GM21786 (cell line): ENCODE measurements at regions not wholly inside any gene's neighbourhood (a gene's known extent, or its start where the extent isn't known, plus 50 kb on each side); places are given as distances from the start of the nearest gene placed in this dataset.
"Not testable (repeated sequence)": the region's sequence is repeated elsewhere in the genome, so short reads cannot be mapped to it uniquely, and the experiment has no call there.

ENCODE experiments used
- ATAC-seq: cut with Tn5 transposase; IDR thresholded peaks from one replicate; pipeline ENCODE4 v1.9.1; 2021; ENCODE audit not compliant: unreplicated experiment

DNA sequence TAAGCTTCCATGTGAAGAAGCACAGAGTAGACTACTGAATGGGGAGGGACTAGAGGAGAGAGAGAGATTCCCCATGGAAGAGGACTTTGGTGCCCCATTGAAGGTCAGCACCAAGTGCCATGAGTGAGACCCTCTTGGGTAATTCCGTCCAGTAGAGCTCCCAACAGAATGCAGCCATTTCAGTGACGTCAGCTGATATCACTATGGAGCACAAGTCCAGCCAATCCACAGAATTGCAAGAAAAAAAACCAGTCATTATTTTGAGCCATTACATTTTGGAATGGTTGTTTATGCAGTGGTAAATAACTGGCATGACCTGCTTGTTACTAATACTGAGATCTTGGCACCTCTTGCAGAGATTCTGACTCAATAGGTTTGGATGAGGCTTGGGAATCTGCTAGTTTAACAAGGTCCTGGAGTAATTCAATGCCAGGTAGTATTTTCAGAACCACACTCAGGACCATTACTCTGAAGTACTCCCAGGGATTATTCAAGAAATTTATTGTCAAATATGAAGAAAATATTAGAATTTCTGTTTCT, 52.6 kb upstream of the SP8 start:
- ATAC-seq = no peak

DNA sequence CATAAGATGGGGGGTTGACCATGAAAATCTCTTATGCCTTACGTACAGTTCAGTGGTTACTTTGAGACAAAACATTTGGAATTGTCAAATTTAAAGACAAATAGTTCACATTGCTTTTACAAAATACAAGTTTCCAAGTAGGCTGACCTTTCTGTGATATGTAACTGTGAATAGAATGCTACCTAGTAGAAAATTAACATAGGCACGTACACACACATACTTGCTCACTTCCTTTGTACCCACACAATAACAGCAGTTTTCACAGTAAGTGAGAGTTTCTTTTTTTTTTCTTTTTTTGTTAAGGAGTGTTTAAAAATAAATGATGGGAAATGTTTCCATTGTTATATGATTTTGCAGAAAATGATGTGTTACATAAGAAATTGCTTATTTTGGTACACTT, 53.3 kb upstream of the SP8 start:
- peak; percentile 28 for ATAC-seq

DNA sequence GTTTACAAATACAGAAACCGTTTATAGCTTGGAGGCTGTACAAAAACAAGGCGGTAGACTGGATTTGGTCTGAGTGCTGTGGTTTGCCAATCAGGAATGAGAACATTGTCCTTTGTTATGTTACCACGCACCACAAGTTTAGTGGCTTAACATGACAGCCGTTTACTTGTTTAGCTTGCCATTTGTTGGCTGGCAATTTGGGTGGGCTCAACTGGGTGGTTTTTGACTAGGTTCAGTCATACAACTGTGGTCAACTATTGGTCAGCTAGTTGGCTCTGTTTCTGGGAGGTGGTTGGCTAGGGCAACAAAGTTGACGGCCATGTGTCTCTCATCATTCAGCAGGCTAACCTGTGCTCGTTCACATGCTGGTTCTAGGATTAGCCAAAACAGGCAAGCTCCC, 60.1 kb upstream of the SP8 start:
- ATAC-seq = no peak

DNA sequence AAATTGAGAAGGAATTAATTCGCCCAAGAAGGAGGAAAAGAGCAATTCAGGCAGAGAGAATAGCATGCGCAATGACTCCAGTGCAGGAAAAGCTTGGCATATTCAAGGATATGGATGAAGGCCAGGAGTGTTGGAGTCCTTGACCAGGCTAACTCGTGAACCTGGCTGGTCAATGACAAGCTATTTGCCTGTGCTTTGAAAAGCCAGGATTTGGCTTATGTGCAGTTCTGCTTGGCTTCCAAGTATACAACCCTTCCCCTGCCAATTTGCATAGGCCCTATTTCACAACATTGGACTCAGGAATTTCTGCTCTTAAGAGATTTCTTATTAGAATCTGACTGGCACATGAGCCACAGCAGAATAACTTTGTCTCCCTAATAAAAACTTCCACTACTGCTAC, 72.3 kb upstream of the SP8 start:
- ATAC-seq = no peak

DNA sequence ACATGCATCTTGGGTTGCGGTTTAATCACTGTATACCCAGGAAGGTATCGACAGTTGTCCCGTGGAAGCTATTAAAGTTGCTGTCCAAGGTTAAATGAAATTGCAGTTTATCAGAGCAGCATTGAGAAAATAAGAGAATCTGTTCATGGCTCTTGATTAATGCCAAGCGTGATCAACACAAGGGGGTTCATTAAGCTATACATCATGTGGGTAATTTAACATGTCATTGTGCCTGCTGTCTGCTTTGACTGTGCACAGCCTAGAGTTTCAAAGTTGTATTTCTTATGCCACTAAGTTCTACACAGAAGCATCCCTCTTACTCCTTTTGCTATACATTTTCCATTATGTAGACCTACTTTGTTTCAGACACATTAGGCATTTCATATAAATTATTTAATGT, 74.8 kb upstream of the SP8 start:
- ATAC-seq = no peak

DNA sequence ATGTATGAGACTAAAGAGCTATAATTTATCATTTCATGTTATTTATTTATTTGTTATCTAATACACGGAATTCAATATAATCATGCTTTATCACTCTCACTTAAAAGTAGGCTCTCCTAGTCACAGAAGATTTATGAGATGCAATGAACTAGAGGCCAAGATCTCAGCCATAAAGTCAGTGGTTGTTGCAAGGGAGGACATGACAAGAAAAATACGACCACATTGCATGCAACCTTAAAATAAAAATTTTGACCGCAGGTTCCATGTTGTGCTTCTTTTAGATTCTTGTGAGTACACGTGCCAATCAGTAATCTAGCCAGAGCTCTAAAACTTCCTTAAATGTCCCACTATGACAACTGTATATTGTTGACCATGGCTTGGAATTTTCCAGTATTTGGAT, 75.9 kb upstream of the SP8 start:
- ATAC-seq = no peak

DNA sequence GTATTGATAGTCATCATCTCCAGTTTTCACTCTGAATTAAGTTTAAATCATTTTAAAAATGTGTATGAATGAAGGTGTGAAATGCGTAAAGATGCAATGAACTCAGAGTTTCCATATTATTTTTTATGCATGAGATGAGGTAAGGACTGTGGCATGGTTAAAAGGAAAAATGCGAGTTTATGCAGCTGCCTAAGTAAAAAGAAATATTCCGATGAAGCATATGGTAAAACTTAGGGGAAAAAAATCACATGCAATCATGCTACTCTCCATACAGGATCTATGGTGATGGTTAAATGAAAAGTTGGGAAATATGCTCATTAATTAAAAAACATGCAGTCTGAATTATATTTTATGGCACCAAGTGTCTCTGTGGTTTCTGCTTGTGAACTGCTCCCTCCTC, 77.5 kb upstream of the SP8 start:
- no peak for ATAC-seq

DNA sequence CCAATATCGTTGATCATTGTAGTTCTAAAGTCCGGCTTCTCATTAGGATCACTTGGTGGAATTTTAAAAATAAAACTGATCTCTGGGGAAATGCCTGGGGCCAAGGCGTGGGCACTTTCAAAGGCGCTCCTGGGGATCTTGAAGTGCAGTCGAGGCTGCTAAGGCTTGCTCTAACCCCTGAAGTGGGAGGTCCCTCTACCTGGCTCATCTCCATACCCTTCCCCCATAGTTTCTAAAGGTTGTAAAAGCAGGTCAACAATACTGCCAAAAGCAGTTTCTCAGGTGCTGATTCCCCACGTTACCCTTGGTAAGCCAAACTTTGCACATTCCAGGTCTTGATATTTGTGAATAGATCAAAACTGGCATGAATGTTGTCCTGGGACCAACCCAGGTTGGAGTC, 79.0 kb upstream of the SP8 start:
- ATAC-seq = no peak

DNA sequence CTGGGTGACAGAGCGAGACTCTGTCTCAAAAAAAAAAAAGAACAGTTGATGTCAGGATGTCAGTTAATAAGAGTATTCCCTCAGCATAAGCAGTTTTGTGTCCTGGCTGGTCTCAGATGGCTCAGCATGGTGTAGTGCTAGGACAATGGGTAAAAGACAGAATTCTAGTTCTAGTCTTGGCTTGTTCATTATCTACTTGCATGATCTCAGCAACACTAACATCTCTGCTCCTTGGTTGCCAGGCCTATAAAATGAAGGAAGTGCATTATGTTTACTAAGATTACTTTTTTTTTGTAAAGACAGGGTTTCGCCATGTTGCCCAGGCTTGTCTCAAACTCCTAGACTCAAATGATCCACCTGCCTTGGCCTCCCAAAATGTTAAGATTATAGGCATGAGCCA, 84.3 kb upstream of the SP8 start:
- ATAC-seq = no peak

DNA sequence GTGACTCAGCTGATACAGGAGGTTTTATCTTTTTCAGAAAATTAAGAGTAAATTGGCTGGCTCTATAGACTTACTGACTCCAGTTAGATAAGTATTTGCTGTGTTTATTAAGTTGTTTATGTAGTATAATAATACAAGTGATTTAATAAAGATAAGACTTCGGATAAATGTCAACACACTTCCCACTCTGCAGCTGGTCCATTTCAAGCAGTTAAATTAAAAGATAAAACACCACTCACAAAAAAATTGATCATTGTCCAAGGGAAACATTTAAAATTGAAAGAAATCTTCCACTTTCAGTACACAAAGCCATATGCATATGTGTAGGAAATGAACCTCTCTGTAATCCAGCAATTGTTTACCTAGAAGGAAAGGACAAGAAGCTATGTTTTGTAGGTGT, 106.1 kb upstream of the SP8 start:
- ATAC-seq = no peak

DNA sequence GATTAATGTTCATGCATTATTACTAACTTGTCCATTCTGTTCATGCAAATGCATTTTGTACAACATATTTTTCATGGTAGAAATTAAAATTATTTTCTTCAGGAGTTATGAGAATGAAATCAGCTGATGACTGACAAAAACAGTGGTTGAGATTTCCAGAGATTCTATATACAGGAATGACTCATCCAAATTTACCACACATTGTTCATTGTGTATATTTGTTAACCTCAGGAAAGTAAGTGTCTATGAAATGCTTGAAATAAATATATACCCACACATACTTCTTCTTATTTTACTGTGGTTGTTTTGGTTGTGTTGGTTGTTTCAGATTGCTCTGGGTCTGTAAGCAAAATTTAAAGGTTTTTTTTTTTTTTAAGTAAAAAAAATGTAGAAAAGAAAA, 108.1 kb upstream of the SP8 start:
- ATAC-seq = no peak

DNA sequence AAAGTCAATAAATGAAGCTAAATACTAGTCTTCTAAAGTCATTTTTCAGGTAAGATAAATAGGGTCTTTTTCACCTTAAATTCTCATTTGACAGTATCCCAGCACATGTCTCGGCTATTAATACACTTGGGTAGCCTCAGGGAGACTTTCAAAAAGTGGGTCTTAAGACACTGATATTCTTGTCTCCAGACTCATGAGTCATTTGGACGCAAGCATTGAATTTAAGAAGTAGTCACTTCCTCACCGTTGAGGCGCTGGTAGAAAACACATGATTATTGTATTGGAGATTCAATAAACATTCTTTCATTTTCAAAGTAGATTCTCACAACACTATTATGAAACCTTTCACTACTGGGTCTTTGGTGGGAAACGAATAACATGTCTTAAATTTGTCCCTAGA, 108.9 kb upstream of the SP8 start:
- no peak for ATAC-seq

DNA sequence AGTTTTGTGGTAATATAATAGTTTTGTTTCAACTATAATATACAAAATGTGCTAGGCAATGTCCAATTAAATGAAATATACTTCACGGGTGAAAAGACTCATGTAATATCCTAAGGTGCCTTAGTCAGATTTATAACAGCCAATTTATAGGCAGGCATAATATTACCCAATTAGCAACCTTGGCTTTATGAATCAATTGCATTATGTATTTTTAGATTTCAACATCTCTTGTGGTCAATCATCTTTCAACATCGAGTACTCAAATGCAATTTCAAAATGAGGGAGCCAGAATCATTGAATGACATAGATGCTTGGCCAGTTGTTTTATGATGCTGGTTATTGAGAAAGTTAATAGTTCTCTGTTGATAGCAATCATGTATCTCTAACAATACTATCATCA, 110.3 kb upstream of the SP8 start:
- no peak for ATAC-seq

DNA sequence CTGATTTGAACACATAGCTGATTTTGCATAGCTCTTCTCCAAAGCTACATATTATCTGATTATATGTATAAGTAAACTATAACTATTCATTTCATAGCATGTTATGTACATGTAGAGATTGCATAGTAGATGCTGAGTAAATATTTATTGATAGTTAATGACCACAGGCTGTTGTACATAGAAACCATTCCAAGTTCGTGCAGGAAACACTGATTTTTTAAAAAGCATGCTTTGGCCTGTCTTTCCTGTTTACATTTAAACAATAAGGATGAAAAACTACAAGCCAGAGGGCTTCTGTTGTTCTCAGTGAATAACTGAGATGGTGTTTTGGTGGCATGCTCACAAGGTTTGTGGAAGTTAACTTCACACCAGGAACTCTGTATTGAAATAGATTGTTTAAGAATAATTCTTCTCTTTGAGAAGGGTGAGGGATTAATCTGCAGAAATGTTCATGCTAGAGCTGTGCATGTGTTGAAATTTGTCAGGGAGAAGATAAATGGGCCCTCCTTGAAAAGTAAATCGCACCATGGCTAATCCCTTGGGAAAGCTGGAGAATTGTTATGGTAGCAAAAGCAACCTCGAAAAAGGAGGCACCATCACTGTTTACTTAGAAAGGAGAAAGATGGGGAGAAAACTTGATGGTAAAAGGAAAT, 120.2 kb upstream of the SP8 start:
- ATAC-seq = no peak

DNA sequence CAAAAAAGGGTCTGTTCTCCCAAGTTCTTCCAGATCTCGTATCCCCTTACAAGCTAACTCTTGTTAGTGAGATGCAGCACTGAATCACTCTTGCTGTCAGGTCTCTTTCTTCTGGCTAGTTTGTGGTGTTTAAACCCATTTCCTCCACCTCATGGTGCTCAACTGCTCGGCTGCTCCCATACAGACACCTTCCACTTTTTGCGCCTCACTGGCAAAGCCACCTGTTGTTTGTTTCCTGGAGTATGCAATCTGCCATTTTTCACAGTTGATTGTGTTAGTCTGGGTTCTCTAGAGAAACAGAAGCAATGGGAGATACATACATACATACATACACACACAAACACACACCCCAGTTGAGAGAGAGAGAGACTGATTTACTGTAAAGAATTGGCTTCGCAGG, 124.4 kb upstream of the SP8 start:
- ATAC-seq = no peak

DNA sequence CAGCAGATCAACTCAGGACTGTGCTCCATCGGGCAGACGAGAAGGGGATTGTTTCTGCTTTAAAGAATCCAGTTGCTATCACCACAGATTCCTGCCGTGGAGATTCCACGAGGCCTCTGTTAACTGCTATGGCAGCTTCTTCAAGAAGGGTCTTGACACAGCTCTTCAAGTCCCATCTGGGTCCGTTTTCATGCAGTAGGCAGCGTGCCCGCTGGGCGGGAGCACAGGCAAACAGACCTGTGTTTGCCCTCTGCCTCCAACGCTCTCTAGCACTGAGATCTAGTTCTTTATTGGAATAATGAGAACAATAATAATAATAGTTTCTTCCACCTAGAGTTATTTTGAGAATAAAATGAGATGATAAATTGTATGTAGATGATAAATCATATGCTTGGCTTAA, 127.2 kb upstream of the SP8 start:
- no peak for ATAC-seq

DNA sequence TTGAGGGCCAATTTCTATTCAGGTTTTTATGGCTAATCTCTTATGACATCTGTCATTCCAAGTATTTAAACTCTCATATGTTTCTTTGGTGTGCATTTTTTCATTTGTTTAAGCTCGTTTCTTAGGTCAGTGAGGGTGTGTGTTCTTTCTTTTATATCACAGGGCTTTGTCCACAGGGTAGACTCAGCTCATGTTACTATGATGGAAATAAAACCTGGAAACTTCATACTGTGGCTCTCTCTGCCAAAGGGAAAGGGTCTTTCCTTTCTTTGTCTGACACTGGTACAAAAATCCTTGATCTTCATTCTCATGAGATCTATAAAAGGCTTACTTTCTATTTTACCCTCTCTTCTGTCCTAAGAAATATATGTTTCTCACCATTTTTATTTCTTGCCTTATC, 129.6 kb upstream of the SP8 start:
- ATAC-seq = no peak

DNA sequence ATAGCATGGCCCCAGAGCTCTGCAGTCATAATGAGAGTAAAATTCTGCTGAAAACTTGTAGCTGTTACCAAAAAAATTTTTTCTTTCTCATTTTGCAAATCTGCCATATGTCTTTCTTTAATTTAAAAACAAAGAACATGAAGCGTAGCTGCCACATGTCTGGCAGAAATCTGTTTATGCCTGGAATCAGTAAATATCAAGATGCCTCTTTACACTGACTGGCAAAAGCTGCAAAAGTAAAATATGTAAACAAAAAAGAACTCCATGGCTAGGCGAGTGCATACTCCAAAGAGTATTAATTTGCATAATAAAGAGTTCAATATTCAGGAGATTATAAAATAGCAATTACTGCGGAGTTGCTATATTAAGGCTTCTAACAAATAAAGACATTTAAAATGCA, 130.9 kb upstream of the SP8 start:
- no peak for ATAC-seq

DNA sequence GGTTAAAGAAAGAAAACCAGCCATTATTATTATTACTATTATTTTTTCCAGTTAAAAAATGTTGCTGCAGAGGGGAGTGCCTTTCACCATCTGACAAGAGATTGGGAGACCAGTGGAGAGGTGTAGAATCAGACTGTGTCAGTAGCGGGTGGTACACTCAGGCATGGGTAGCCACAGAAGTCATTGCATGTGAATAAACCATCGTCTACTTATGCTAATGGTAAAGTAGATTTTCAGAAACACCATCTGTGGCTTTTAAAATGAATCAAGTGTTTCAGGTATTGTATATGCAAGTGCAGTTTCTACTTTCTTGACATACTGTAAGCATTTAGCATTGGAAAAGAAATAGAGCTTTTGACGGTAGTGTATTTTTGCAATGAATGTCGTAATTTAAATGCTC, 131.5 kb upstream of the SP8 start:
- ATAC-seq = no peak

DNA sequence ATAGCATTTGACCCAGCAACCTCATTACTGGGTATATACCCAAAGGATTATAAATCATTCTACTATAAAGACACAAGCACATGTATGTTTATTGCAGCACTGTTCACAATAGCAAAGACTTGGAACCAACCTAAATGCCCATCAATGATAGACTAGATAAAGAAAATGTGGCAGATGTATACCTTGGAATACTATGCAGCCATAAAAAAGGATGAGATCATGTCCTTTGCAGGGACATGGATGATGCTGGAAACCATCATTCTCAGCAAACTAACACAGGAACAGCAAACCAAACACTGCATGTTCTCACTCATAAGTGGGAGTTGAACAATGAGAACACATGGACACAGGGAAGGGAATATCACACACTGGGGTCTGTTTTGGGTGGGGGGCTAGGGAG, 140.5 kb upstream of the SP8 start:
- not testable (repeated sequence) for ATAC-seq

DNA sequence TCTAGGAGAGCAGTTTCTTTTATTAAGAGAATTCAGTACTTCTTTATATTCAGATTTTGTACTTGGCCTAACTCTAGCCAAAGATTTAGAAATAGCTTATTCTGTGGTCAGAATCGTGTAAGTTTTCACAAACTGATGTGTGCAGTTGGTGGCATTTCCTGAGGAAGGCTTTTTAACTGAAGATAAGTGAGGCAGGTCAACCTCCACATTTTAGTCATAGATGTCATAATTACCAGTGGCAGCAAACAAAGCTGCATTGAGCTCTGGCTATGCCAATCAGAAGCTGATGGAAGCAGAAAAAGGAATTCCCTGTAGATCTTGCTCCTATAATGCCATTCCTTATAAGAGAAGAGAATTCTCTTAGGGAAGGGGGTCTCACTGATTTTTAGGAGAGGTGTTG, 141.3 kb upstream of the SP8 start:
- ATAC-seq = no peak

DNA sequence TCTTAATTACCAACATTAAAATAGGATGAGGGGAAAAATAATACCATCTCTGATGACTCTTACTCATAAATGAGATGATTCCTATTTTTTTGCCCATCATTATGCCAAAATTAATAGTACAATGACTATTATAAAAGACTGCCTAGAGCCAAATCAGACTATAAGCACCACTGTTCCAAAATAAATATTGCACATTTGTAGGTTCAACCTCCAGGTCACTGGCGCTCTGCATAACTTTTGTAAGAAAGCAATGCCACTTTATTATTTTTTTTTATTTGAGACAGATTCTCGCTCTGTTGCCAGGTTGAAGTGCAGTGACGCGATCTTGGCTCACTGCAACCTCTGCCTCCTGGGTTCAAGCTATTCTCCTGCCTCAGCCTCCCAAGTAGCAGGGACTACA, 142.5 kb upstream of the SP8 start:
- ATAC-seq = no peak

DNA sequence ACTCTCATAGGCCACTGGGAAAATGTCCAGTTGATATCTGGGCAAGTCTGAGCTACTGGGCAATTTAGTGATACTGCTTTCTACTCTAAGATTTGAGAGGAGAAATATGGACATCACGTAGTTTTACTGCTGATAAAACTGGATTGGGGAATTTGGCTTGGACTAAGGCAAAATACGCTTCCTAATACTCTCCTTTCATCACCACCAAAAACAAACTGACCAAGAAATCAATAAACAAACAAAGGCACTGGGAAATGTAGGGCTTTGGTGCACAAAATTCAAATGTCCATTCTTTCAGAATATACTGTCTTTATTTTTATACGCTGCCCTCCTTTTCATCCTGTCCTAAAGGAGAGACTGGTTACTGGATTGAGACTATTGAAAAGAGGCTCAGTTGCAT, 145.1 kb upstream of the SP8 start:
- no peak for ATAC-seq
